Endothelial cell (in vitro differentiated cells): ENCODE measurements at regions not wholly inside any gene's neighbourhood (a gene's known extent, or its start where the extent isn't known, plus 50 kb on each side); places are given as distances from the start of the nearest gene placed in this dataset.
A peak's percentile ranks its signal among the peaks of the same experiment; 100 is the strongest.

ENCODE experiments used
- DNase-seq: peaks from one replicate; pipeline ENCODE4 v3.0.0; 2021; ENCODE audit warnings: low spot score
- H3K27ac Mint-ChIP-seq: one replicate; pipeline ENCODE4 v1.8.0; 2021; ENCODE audit warnings: mixed read lengths, inconsistent platforms; ENCODE audit not compliant: unreplicated experiment
- H3K27me3 Mint-ChIP-seq: one replicate; pipeline ENCODE4 v1.8.0; 2021; ENCODE audit warnings: mild to moderate bottlenecking, moderate library complexity, mixed read lengths, inconsistent platforms; ENCODE audit not compliant: unreplicated experiment
- H3K36me3 Mint-ChIP-seq: one replicate; pipeline ENCODE4 v1.8.0; 2021; ENCODE audit warnings: mild to moderate bottlenecking, low read depth, mixed read lengths, inconsistent platforms; ENCODE audit not compliant: unreplicated experiment
- H3K4me1 Mint-ChIP-seq: one replicate; pipeline ENCODE4 v1.8.0; 2021; ENCODE audit warnings: mild to moderate bottlenecking, mixed read lengths, inconsistent platforms; ENCODE audit not compliant: unreplicated experiment
- H3K4me3 Mint-ChIP-seq: one replicate; pipeline ENCODE4 v1.8.0; 2021; ENCODE audit warnings: mild to moderate bottlenecking, mixed read lengths, inconsistent platforms; ENCODE audit not compliant: unreplicated experiment
- H3K9me3 Mint-ChIP-seq: one replicate; pipeline ENCODE4 v1.8.0; 2021; ENCODE audit warnings: mixed read lengths, inconsistent platforms; ENCODE audit not compliant: unreplicated experiment
- TF ChIP-seq, protein P1 (sequence below): fragments of 200-600 bp; sonication (generic); IDR thresholded peaks from one replicate; pipeline ENCODE4 v1.5.0; 2021; ENCODE audit warnings: antibody characterized with exemption; ENCODE audit not compliant: unreplicated experiment

GRCh38 chr9:95752129-95752731 lies 123.3 kb upstream of the ERCC6L2 start:
- H3K36me3 Mint-ChIP-seq, result no peaks in the 10 kb centered on the region
- no peak overlapping the region for H3K27ac Mint-ChIP-seq
- DNase-seq, result peak; percentile 21
- H3K27me3 Mint-ChIP-seq, result peaks cover 1% of the 10 kb centered on the region
- no peak overlapping the region for H3K4me3 Mint-ChIP-seq
- TF ChIP-seq, protein P1, sequence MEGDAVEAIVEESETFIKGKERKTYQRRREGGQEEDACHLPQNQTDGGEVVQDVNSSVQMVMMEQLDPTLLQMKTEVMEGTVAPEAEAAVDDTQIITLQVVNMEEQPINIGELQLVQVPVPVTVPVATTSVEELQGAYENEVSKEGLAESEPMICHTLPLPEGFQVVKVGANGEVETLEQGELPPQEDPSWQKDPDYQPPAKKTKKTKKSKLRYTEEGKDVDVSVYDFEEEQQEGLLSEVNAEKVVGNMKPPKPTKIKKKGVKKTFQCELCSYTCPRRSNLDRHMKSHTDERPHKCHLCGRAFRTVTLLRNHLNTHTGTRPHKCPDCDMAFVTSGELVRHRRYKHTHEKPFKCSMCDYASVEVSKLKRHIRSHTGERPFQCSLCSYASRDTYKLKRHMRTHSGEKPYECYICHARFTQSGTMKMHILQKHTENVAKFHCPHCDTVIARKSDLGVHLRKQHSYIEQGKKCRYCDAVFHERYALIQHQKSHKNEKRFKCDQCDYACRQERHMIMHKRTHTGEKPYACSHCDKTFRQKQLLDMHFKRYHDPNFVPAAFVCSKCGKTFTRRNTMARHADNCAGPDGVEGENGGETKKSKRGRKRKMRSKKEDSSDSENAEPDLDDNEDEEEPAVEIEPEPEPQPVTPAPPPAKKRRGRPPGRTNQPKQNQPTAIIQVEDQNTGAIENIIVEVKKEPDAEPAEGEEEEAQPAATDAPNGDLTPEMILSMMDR, result no peak
- no peaks in the 10 kb centered on the region for H3K9me3 Mint-ChIP-seq
- peaks cover 2% of the 10 kb centered on the region for H3K4me1 Mint-ChIP-seq

DNA sequence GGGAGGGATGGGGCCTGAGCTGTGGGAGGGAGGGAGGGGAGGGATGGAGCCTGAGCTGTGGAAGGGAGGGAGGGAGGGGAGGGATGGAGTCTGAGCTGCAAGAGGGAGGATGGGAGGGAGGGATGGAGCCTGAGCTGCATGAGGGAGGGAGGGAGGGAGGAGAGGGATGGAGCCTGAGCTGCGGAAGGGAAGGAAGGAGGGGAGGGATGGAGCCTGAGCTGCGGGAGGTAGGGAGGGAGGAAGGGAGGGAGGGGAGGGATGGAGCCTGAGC lies 124.0 kb upstream of the ERCC6L2 start:
- Mint-ChIP-seq H3K4me1 (no peaks in the 10 kb centered on the region), H3K36me3 (no peaks in the 10 kb centered on the region), H3K9me3 (no peaks in the 10 kb centered on the region), H3K27ac (no peak overlapping the region), H3K27me3 (peaks cover 1% of the 10 kb centered on the region), H3K4me3 (no peak overlapping the region)
- TF ChIP-seq, protein P1, result no peak
- no peak for DNase-seq

DNA sequence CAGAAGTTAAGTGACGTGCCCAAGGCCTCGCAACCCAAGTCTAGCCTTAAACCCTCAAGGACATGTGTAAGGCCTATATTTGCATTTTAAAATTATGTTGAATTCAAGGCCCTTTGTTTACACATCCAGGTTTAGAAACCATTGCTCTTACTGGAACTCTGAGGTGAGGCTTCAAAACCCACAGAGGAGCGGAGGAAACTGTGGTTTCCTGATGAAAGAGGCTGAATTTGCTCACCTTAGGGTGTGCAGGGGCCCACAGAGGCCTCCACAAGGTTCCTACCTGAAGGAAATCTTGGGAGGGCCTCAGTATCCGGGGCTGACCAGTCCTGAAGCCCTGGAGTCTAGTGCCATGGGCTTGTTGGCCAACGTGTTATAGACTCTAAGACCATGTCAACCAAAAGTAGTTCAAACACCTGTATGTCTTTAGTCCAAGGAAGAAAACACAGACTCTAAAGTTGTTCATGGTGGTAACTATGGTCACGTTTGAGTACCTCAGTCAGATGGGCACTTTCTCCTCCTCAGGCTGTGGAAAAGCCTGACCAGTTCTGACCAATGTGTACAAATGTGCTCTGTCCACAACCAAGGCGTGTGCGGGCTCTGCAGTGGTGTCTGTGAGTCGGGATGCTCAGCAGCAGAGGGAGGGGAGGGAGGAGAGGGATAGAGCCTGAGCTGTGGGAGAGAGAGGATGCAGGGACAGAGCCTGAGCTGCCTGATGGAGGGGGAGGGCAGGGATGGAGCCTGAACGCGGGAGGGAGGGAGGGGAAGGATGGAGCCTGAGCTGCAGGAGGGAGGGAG lies 124.6 kb upstream of the ERCC6L2 start:
- Mint-ChIP-seq H3K36me3 (no peaks in the 10 kb centered on the region), H3K9me3 (no peaks in the 10 kb centered on the region), H3K27ac (no peak overlapping the region), H3K4me3 (peak overlapping the region; percentile 78), H3K27me3 (peaks cover 1% of the 10 kb centered on the region), H3K4me1 (no peaks in the 10 kb centered on the region)
- DNase-seq, result no peak
- TF ChIP-seq, protein P1, result no peak

- no peak for DNase-seq
- Mint-ChIP-seq H3K4me1 (no peaks in the 10 kb centered on the region), H3K27ac (no peak overlapping the region), H3K36me3 (no peaks in the 10 kb centered on the region), H3K4me3 (no peak overlapping the region), H3K27me3 (peaks cover 1% of the 10 kb centered on the region), H3K9me3 (no peaks in the 10 kb centered on the region)
- TF ChIP-seq, protein P1, result no peak
These were observed 126.0 kb upstream of the ERCC6L2 start for GRCh38 chr9:95749493-95749892.

- no peaks in the 10 kb centered on the region for H3K9me3 Mint-ChIP-seq
- TF ChIP-seq, protein P1, result no peak
These were observed 128.9 kb upstream of the ERCC6L2 start for GRCh38 chr9:95746408-95747180.

More at GRCh38 chr9:95746408-95747180, 128.9 kb upstream of the ERCC6L2 start:
- Mint-ChIP-seq H3K4me3 (no peak overlapping the region), H3K27me3 (no peaks in the 10 kb centered on the region), H3K27ac (no peak overlapping the region), H3K4me1 (peaks cover 12% of the 10 kb centered on the region), H3K36me3 (no peaks in the 10 kb centered on the region)
- no peak for DNase-seq
